HUDEP-2 (cell line): ENCODE measurements at regions not wholly inside any gene's neighbourhood (a gene's known extent, or its start where the extent isn't known, plus 50 kb on each side); places are given as distances from the start of the nearest gene placed in this dataset.

ENCODE experiments used
- DNase-seq, 76 experiments: peaks; one replicate each; lab custom pipeline; 2025; ENCODE audit not compliant: unreplicated experiment in 76 of 76; lab: John Stamatoyannopoulos, UW

DNA sequence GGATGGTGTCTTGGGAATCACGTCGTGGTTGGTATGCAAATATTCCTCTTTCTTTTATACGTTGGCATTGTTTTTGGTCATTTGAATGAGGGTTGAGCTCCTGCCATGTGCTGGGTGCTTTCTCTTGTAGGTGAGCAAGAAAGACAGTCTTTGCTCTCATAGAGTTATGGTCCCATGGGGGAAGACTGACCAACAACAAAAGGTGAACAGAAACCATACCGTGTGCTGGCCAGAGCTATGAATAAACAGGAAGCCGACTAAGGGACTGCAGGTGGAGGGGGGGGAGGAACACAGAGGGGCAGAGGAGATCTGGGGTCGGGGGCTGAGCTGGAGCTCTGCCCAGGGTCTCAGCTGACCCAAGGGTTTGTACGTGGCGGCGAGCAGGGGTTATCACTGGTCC is 245.3 kb downstream of the CTTN start:
- no peak for DNase-seq

DNA sequence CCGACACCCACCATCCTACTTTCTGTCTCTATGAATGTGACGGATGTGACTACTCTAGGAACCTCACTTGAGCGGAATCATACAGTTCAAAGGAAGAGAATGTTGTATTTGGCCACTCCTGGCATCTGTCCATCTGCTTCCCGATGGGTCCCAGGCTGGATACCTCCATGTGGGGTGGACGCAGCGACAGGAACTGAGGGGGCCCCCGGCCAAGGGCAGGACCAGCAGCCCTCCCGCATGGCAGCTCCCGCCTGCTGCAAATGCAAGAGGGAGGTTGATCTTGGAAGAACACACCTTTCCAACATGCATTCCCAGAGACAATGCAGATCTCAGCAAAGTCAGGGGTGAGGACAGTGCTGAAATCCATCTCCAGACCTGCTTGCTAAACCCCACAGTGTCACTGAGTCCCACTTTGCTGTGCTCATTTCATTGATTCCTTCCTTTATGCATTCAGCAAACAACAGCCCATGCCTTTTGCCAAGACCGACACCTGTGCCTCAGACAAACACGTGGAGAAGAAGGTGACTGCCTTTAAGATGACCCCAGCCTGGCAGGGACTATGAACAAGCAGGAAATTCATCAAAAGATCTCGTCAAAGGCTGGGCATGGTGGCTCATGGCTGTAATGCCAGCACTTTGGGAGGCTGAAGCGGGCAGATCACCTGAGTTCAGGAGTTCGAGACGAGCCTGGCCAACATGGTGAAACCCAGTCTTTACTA is 246.2 kb downstream of the CTTN start:
- no peak for DNase-seq

DNA sequence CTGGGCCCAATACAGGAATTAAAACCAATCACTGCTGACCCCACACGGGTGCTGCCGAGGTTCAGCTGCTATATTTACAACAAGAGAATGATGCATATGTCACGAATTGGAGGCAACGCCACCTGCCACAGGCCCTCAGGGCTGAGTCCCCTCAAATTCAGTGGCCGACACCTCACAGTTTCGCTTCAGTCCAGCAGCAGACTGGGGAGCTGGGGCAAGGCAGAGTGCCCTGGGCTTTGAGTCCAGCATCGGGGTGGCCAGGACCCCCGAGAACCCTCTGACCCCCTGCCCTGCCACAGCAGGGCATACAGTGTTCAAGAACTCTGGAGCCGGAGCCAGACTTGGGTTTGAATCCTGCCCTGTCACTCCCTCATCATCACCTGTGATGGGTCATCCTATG is 247.2 kb downstream of the CTTN start:
- DNase-seq, result no peak

GRCh38 chr11:70646272-70647049 is 248.1 kb downstream of the CTTN start:
- no peak for DNase-seq

DNA sequence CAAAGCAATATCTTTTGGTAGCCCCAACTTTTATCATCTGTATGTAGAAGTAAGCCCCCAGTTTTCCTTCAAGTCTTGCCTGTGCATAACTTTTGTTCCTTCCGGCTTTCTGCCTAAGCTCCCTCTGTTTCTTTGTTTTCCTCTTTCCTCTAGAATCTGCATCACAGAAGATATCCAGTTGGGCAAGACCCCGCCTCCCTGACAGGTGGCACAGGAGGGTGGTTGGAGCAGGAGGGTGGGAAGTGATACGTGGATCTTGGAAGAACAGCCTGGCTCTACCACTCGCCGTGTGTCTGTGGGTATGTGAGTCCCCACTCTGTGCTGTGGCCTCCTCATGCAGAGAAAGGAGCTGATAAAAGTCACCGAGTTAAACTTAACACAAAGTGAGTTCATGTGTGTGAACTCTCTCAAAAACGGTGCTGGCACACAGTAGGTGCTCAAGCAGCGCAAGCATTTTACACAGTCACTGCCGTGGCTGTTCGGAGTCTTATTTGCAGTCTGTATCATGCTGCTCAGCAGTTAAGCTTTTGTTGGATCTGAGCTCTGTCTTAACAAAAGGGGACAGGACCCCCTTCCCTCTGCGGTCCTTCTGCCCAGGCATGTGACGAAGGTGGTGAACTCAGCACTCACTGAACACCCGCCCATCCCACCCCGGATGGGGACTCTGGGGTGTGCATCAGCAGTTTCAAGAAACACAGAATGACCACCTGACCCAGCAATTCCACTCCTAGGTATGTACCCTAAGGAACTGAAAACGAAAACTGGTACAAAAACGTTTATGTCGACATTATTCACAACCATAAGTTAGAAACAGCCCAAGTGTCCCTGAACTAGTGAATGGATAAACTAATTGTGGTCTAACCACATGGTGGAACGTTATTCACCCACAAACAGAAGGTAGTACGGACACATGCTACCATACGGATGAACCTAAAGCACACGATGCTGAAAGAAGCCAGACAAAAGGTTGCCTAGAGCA is 249.1 kb downstream of the CTTN start:
- DNase-seq, result no peak

GRCh38 chr11:70650075-70650909 is 252.0 kb downstream of the CTTN start:
- DNase-seq, result peak in 56 of 76 experiments; percentile 5 to 63 (median 32)

- DNase-seq, result no peak
These were observed 252.7 kb downstream of the CTTN start for GRCh38 chr11:70651031-70651430.

DNA sequence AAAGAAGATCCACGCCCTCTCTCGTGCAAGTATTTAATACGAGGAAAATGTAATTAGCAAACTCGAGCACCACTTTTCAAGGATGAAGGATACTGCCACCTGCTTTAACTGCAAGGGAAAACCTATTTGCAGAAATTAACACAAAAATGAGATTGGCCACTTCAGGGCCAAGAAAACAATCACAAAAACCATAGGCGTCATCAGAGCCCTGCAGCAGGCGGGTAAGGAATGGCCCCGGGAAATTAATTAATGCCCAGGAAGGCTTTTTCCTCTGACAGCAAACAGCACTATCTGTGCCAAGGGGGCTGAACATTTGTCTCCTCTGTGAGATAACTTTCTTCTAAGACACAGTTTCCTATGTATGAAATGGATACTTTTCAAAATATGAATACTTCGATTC is 255.7 kb downstream of the CTTN start:
- no peak for DNase-seq

DNA sequence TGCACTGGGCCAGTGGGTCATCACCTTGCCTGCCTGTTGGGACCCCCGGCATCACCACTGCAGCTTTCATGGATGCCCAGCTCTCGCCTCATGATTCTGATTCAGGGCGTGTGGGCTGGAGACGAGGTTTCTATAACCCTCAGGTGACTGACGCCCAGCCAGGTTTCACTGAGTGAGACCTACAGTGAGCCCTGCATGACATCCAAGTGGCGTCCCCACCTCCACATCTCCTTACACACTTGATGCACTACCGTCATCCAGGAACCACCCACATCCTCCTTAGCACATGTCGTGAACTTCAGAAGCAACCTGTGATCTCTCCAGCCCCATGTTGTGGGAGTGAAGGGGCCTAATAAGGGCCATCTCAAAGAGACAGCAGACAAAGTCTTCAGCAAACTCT is 257.5 kb downstream of the CTTN start:
- DNase-seq, result no peak

GRCh38 chr11:70656252-70656651 is 257.9 kb downstream of the CTTN start:
- DNase-seq, result no peak

GRCh38 chr11:70660059-70660888 is 261.9 kb downstream of the CTTN start:
- DNase-seq, result no peak

DNA sequence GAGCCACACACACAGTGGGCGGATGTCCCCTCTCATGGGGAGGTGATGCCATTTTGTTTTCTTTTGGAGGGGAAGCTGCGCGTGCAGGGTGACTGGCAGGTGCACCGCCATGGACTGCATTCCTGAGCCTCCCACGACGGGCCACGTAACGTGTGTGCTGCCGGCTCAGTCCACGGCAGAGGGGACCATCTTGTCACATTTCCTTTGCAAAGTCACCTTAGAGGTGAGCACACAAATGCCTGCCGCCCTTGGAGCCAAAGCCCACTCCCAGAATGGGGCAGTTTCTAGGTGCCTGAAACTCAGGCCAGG is 262.5 kb downstream of the CTTN start:
- no peak for DNase-seq

GRCh38 chr11:70661761-70662501 is 263.6 kb downstream of the CTTN start:
- DNase-seq, result no peak

- no peak for DNase-seq
These were observed 264.4 kb downstream of the CTTN start for GRCh38 chr11:70662691-70663098.

- DNase-seq, result no peak
These were observed 265.5 kb downstream of the CTTN start for GRCh38 chr11:70663815-70664214.

GRCh38 chr11:70666311-70666710 is 268.0 kb downstream of the CTTN start:
- DNase-seq, result no peak

GRCh38 chr11:70667767-70668166 is 269.4 kb downstream of the CTTN start:
- DNase-seq, result no peak

- no peak for DNase-seq
These were observed 270.2 kb downstream of the CTTN start for GRCh38 chr11:70668204-70669202.
